ENCODE measurements at regions not wholly inside any gene's neighbourhood (a gene's known extent, or its start where the extent isn't known, plus 50 kb on each side); places are given as distances from the start of the nearest gene placed in this dataset.

- Histone ChIP-seq H4K20me1 (replicated peaks; ENCODE audit: control insufficient read depth, extremely low read depth, insufficient read depth, low read length) (no peaks in the 10 kb centered on the region), H3K9me1 (replicated peaks; ENCODE audit: control insufficient read depth, extremely low read depth, insufficient read depth, low read length) (no peaks in the 10 kb centered on the region), H2AFZ (ENCODE audit: low read depth, low read length) (no peak overlapping the region), H3K4me3 (replicated peaks in 1 of 3; ENCODE audit: insufficient read depth in 1 of 3, low read depth in 1 of 3, low read length in 3 of 3) (no peak overlapping the region), H3K27me3 (ENCODE audit: control insufficient read depth in 2 of 2, insufficient read depth in 2 of 2, low read length in 2 of 2) (no peaks in the 10 kb centered on the region), H3K4me1 (ENCODE audit: control insufficient read depth, extremely low read depth, insufficient read depth, low read length) (no peaks in the 10 kb centered on the region), H3K79me2 (ENCODE audit: control insufficient read depth, insufficient read depth, low read length) (no peaks in the 10 kb centered on the region), H3K36me3 (ENCODE audit: control insufficient read depth in 2 of 2, extremely low read depth in 1 of 2, insufficient read depth in 2 of 2, low read length in 2 of 2) (no peaks in the 10 kb centered on the region), H3K9ac (replicated peaks; ENCODE audit: extremely low read depth, insufficient read depth, low read length) (no peak overlapping the region), H3K9me3 (replicated peaks; ENCODE audit: control insufficient read depth, insufficient read depth, low read length) (peaks cover 3% of the 10 kb centered on the region), H3K27ac (ENCODE audit: insufficient read depth, low read depth, low read length) (no peak overlapping the region), H3K4me2 (ENCODE audit: insufficient read depth, low read length) (no peak overlapping the region)
- no TSS peak for BruUV-seq (replicated peaks)
- dilution Hi-C loops (cut with MboI; ENCODE audit: extremely low pct_ligation_motif_present, low sequenced_read_pairs) = no loop called here
- no peak for FAIRE-seq
- TF ChIP-seq JUN (IDR thresholded peaks at IDR 0.05; ENCODE audit: borderline replicate concordance, insufficient read depth, insufficient read length, low read depth) (no peak), EZH2 (IDR thresholded peaks at IDR 0.05; ENCODE audit: borderline replicate concordance, low read depth, low read length, severe bottlenecking) (no peak), FOS (IDR thresholded peaks at IDR 0.05; ENCODE audit: borderline replicate concordance, insufficient read depth, low read length) (no peak), MAX (IDR thresholded peaks at IDR 0.05; ENCODE audit: insufficient read depth, insufficient read length) (no peak), CTCF (IDR thresholded peaks at IDR 0.05; ENCODE audit: extremely low read depth in 1 of 2, insufficient read depth in 1 of 2, low read depth in 1 of 2, low read length in 2 of 2) (no peak), POLR2A (IDR thresholded peaks at IDR 0.05; ENCODE audit: low read depth, low read length) (no peak), POLR2AphosphoS5 (IDR thresholded peaks at IDR 0.05; ENCODE audit: insufficient read depth, low read depth, low read length) (no peak), MYC (IDR thresholded peaks at IDR 0.05; ENCODE audit: low read depth, low read length) (no peak), GATA2 (IDR thresholded peaks at IDR 0.05; ENCODE audit: insufficient read depth, insufficient read length, low read depth, low read length) (no peak)
- POLR2A ChIA-PET = no interaction called here
- CTCF ChIA-PET = no interaction called here
- no peak for DNase-seq (ENCODE audit: low read depth, low spot score)
- intact Hi-C loops (cut with micrococcal nuclease) = no loop called here
Measured at GRCh38 chr5:27465140-27465539, 426.8 kb upstream of the CDH9 start.

Measured in endothelial cell of umbilical vein (primary cell).